OCI-LY7 (cell line): ENCODE measurements at regions not wholly inside any gene's neighbourhood (a gene's known extent, or its start where the extent isn't known, plus 50 kb on each side); places are given as distances from the start of the nearest gene placed in this dataset.

Experiments
- BruUV-seq: library from RNA; stranded (reverse); fragments of 400-500 nt; replicated peaks from 2 replicates; lab custom pipeline; 2021; lab: Mats Ljungman, UMichigan
- CTCF ChIA-PET: fragments of 300-600 bp; sonication (Branson Sonifier 250); formaldehyde crosslinking; loops from one replicate; lab custom pipeline; 2022; ENCODE audit warnings: antibody characterized with exemption; ENCODE audit not compliant: unreplicated experiment; lab: Charles Lee
- POLR2A ChIA-PET: fragments of 300-600 bp; sonication (Branson Sonifier 250); formaldehyde crosslinking; loops from one replicate; lab custom pipeline; 2022; ENCODE audit warnings: antibody characterized with exemption; lab: Charles Lee
- DNase-seq: peaks from one replicate; pipeline ENCODE4 v3.0.0-alpha.2; 2015; ENCODE audit warnings: low spot score
- H2AFZ ChIP-seq: fragments of 200-600 bp; sonication (generic), shearing (Covaris generic); 2 replicates; pipeline ENCODE4 v1.6.1; 2014; ENCODE audit warnings: mild to moderate bottlenecking, antibody characterized with exemption, low read length, moderate library complexity
- H3K27ac ChIP-seq: fragments of 200-600 bp; sonication (generic); 2 replicates; pipeline ENCODE4 v1.5.1; 2014; ENCODE audit warnings: mixed run types, low read depth, mild to moderate bottlenecking, moderate library complexity, low read length, inconsistent platforms; ENCODE audit not compliant: poor library complexity, severe bottlenecking
- H3K36me3 ChIP-seq: fragments of 200-600 bp; sonication (generic); 2 replicates; pipeline ENCODE4 v1.6.1; 2014; ENCODE audit warnings: mild to moderate bottlenecking, antibody characterized with exemption, low read length, moderate library complexity, mixed read lengths; ENCODE audit not compliant: insufficient read depth
- H3K4me1 ChIP-seq: fragments of 200-600 bp; sonication (generic); 2 replicates; pipeline ENCODE4 v1.5.1; 2014; ENCODE audit warnings: mild to moderate bottlenecking, low read length; ENCODE audit not compliant: insufficient read depth, poor library complexity, severe bottlenecking
- H3K4me2 ChIP-seq: fragments of 200-600 bp; sonication (generic); 2 replicates; pipeline ENCODE4 v1.6.1; 2014; ENCODE audit warnings: mild to moderate bottlenecking, low read length
- H3K4me3 ChIP-seq: fragments of 200-600 bp; sonication (generic); 2 replicates; pipeline ENCODE4 v1.5.1; 2014; ENCODE audit warnings: mild to moderate bottlenecking, low read depth, low read length; ENCODE audit not compliant: poor library complexity, severe bottlenecking
- H3K79me2 ChIP-seq: fragments of 200-600 bp; sonication (generic); 2 replicates; pipeline ENCODE4 v1.6.1; 2016; ENCODE audit warnings: low read depth, mild to moderate bottlenecking, low read length, moderate library complexity, mixed read lengths; ENCODE audit not compliant: insufficient read depth
- H3K9me2 ChIP-seq: fragments of 200-600 bp; sonication (generic); 2 replicates; pipeline ENCODE4 v1.6.1; 2016; ENCODE audit warnings: mild to moderate bottlenecking, low read length, mixed read lengths; ENCODE audit not compliant: insufficient read depth
- H3K9me3 ChIP-seq: fragments of 200-600 bp; sonication (generic); 2 replicates; pipeline ENCODE4 v1.6.1; 2014; ENCODE audit warnings: mild to moderate bottlenecking, mixed run types, low read length, mixed read lengths
- H4K20me1 ChIP-seq: fragments of 200-600 bp; sonication (generic); 2 replicates; pipeline ENCODE4 v1.6.1; 2014; ENCODE audit warnings: mild to moderate bottlenecking, antibody characterized with exemption, low read length, moderate library complexity, mixed read lengths; ENCODE audit not compliant: insufficient read depth
- CTCF ChIP-seq: fragments of 200-600 bp; sonication (generic); conservative IDR thresholded peaks from 2 replicates; pipeline ENCODE4 v1.5.1; 2014; ENCODE audit warnings: mild to moderate bottlenecking, antibody characterized with exemption, low read length, moderate library complexity, mixed read lengths
- EZH2phosphoT487 ChIP-seq: fragments of 200-600 bp; sonication (generic); IDR thresholded peaks from 2 replicates; pipeline ENCODE4 v1.6.1; 2018; ENCODE audit warnings: low read depth, borderline replicate concordance, mild to moderate bottlenecking, mixed run types, antibody characterized with exemption, low read length, moderate library complexity, mixed read lengths
- intact Hi-C: fragments of 100-400 bp; cut with micrococcal nuclease; formaldehyde crosslinking; loops from one replicate; pipeline ENCODE4 v1.10.0; 2022; ENCODE audit not compliant: unreplicated experiment

DNA sequence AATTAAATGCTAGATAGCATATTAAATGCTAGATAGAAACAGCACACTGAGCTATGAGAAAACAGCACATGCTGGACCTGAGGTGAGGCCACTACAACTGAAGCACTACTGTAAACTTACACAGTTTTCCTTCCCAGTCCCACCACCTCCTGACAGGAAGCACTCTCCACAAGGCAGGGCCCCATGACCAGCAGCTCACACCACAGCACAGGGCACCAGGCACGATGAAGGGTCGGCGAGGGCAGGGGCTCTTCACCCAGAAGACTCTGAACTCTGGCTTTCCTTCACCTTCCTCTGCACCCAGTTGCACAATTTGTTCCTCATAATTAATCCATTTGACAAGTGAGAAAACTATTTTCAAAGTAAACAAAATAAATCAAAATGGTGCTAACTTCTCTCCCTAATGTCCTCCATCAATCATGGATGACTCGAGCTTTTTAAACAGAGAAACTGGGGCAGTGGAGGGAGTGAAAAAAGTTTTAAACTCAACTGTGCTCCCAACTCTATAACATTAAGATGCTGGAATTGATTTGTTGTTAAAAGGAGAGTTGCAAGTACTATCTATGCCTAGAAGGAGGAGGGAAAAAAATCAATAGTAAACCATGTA, 568.7 kb downstream of the UQCRFS1 start:
- Histone ChIP-seq H3K4me3 (no peak overlapping the region), H3K27ac (no peak overlapping the region), H2AFZ (no peak overlapping the region), H3K4me2 (no peak overlapping the region), H3K4me1 (no peaks in the 10 kb centered on the region), H3K79me2 (no peaks in the 10 kb centered on the region), H4K20me1 (no peaks in the 10 kb centered on the region), H3K9me3 (no peaks in the 10 kb centered on the region), H3K9me2 (no peaks in the 10 kb centered on the region), H3K36me3 (no peaks in the 10 kb centered on the region)
- TF ChIP-seq CTCF (no peak), EZH2phosphoT487 (no peak)
- no TSS peak for BruUV-seq
- ChIA-PET POLR2A (interaction anchor here (0.6 kb wide), 1 partner anchor 78 kb away, joined by 3 read pairs; no protein-coding TSS in a partner anchor), CTCF (no interaction called here)
- DNase-seq: no peak
- intact Hi-C loops: no loop called here

GRCh38 chr19:28642787-28643683, 569.9 kb downstream of the UQCRFS1 start:
- Histone ChIP-seq H3K4me1 (no peaks in the 10 kb centered on the region), H3K36me3 (no peaks in the 10 kb centered on the region), H3K79me2 (no peaks in the 10 kb centered on the region), H3K9me2 (no peaks in the 10 kb centered on the region), H2AFZ (no peak overlapping the region), H3K4me2 (no peak overlapping the region), H3K9me3 (no peaks in the 10 kb centered on the region), H3K4me3 (no peak overlapping the region), H3K27ac (no peak overlapping the region), H4K20me1 (no peaks in the 10 kb centered on the region)
- CTCF ChIA-PET: no interaction called here
- POLR2A ChIA-PET: interaction anchor here (0.6 kb wide), 1 partner anchor 79 kb away, joined by 3 read pairs; no protein-coding TSS in a partner anchor
- no peak for DNase-seq
- TF ChIP-seq CTCF: no peak
- TF ChIP-seq EZH2phosphoT487: no peak
- no TSS peak for BruUV-seq
- intact Hi-C loops: no loop called here

DNA sequence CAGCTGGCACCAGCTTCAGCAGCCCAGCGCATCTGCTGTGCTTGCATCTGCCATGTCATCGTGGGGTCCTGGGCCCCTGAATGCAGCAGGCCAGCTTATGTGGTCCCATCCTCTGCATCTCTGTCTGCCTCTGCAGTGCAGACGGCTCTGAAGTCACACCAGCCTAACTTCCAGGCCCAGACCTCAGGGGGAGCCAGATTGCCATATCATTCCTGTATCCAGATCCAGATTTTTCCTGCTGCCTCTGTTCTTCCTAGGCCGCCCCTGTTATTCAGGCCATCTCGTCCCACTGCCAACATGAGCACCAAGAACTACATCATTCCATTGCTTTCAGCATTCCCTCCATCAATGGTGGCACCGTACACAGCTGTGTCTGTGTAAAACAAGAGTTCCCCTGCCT, 571.6 kb downstream of the UQCRFS1 start:
- no peak for DNase-seq
- intact Hi-C loops: no loop called here
- Histone ChIP-seq H3K4me3 (no peak overlapping the region), H3K4me1 (no peaks in the 10 kb centered on the region), H2AFZ (no peak overlapping the region), H3K79me2 (no peaks in the 10 kb centered on the region), H3K27ac (no peak overlapping the region), H3K9me3 (no peaks in the 10 kb centered on the region), H4K20me1 (no peaks in the 10 kb centered on the region), H3K36me3 (no peaks in the 10 kb centered on the region), H3K4me2 (no peak overlapping the region), H3K9me2 (no peaks in the 10 kb centered on the region)
- BruUV-seq: no TSS peak
- POLR2A ChIA-PET: no interaction called here
- CTCF ChIA-PET: no interaction called here
- no peak for TF ChIP-seq EZH2phosphoT487
- TF ChIP-seq CTCF: no peak
